HG03066 (cell line): ENCODE measurements at regions not wholly inside any gene's neighbourhood (a gene's known extent, or its start where the extent isn't known, plus 50 kb on each side); places are given as distances from the start of the nearest gene placed in this dataset.

Experiments
- ATAC-seq: cut with Tn5 transposase; IDR thresholded peaks from one replicate; pipeline ENCODE4 v1.9.1; 2021; ENCODE audit warnings: low read depth; ENCODE audit not compliant: unreplicated experiment

GRCh38 chr14:45728434-45729225, 475.6 kb upstream of the MIS18BP1 start:
- no peak for ATAC-seq

DNA sequence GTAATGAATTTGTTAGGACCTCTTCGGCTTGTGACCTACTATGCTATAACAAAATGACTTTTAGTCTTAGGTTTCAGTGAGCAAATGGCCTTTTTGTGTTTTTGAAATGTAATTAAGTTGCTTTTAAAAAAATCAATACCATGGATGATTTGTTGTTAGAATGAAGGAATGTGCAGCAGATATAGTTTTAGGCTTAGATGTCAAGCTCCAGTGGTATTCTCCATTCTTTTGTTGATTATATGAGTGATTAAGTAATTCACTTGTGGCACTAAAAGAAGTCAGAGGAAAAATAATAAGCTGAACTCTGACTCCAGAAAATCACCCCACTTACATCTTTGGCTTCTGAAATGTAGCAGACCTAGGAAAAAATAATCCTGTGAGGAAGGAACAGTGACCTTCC, 474.1 kb upstream of the MIS18BP1 start:
- ATAC-seq = no peak

DNA sequence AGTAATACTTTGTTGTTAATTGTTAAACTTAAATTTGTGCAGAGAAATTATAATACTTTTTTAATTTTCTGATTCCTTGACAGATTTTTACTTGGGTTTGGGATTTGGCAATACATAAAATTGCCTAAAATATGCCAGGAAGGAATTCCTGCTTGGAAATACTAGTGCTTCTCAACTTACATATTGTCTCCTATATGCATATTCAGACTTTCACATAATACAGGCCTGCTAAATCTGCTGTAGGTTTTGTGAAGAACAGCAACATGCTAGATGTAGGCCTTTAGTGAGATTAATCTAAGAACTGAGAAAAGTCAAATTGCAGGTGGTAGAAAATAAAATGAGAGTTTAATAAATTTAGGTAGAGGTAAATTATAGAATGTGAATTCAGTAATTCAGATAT, 468.5 kb upstream of the MIS18BP1 start:
- no peak for ATAC-seq

GRCh38 chr14:45716572-45716971, 463.6 kb upstream of the MIS18BP1 start:
- ATAC-seq = no peak

DNA sequence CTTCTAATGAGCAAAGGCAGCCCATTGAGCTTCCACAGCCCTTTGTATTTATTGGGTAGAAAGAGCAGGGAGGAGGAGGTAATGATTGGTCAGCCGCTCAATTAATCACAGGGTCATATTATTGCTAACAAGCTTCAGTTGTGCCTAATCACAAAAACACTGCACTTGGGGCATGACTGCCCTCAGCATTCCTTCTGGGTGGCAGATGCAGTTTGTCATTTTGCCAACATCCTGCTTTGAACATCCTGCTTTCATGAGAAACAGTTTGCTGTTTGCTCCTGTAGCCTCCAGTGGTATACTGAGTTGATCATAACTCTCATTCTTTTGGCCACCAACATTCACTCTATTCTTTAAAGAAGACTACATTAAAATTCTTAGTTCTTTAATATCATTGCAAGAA, 462.9 kb upstream of the MIS18BP1 start:
- ATAC-seq = no peak

DNA sequence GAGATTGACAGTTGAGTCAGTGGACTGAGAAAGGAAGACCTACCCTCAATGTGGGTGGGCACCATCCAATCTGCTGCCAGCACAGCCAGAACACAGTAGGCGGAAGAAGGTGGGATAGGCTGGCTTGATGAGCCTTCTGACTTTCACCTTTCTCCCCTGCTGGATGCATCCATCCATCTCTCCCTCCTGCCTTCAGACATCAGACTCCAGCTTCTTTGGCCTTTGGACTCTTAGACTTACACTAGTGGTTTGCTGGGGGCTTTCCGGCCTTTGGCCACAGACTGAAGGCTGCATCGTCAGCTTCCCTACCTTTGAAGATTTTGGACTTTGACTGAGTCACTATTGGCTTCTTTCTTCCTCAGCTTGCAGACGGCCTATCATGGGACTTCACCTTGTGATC, 456.5 kb upstream of the MIS18BP1 start:
- no peak for ATAC-seq

GRCh38 chr14:45705940-45706534, 453.0 kb upstream of the MIS18BP1 start:
- ATAC-seq = no peak

GRCh38 chr14:45699471-45699870, 446.5 kb upstream of the MIS18BP1 start:
- no peak for ATAC-seq

DNA sequence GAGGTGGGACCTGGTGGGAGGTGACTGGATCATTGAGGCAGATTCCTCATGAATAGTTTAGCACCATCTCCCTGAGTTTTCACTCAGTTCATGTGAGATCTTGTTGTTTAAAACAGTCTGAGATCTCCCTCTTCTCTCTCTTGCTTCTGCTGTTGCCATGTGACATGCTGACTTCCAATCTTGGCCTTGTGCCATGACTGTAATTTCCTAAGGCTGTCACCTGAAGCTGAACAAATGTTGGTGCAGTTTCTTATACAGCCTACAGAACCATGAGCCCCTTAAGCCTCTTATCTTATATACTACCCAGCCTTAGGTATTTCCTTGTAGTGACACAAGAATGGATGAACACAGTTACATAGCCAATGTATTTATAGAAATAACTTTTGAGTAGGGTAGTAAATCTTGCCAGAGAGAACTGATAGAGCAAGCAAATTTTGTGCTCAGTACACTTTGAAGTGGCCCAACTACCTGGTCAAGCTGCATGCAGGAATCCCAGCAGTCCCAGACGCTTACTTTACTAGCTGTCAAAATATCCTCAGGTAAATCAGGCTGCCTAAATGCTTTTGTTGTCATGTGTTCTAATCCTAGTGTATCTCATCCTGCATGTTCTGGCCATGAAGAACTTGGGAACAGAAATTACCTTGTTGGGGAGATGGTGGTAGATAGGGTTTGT, 445.6 kb upstream of the MIS18BP1 start:
- ATAC-seq = no peak

DNA sequence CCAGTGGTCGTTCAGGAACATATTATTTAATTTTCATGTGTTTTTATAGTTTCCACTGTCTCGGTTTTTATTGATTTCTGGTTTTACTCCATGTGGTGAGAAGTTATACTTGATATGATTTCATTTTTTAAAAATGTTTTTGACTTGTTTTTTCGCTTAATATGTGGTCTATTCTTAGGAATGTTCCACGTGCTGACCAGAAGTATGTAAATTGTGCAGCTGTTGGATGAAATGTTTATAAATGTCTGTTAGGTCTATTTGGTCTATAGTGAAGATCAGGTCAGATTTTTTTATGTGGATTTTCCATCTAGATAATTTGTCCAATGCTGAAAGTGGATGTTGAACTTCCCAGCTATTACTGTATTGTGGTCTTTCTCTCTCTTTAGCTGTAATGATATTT, 433.8 kb upstream of the MIS18BP1 start:
- no peak for ATAC-seq

- ATAC-seq = no peak
Measured at GRCh38 chr14:45680531-45680930, 427.5 kb upstream of the MIS18BP1 start.

GRCh38 chr14:45679853-45680252, 426.9 kb upstream of the MIS18BP1 start:
- no peak for ATAC-seq

- no peak for ATAC-seq
Measured at GRCh38 chr14:45678163-45678562, 425.2 kb upstream of the MIS18BP1 start.

DNA sequence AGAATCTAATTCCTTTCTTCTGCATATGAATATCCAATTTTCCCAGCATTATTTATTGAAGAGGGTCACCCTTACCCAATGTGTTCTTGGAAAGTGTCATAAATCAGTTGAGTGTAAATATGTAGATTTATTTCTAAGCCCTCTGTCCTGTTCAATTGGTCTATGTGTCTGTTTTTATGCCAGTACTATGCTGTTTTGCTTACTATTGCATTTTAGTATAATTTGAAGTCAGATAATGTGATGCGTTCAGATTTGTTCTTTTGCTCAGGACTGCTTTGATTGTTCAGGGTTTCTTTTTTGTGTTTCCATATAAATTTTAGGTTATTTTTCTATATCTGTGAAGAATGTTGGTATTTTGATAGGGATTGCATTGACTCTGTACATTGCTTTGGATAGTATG, 420.4 kb upstream of the MIS18BP1 start:
- no peak for ATAC-seq

- no peak for ATAC-seq
Measured at GRCh38 chr14:45664668-45665356, 411.8 kb upstream of the MIS18BP1 start.

GRCh38 chr14:45658917-45659299, 405.9 kb upstream of the MIS18BP1 start:
- no peak for ATAC-seq

DNA sequence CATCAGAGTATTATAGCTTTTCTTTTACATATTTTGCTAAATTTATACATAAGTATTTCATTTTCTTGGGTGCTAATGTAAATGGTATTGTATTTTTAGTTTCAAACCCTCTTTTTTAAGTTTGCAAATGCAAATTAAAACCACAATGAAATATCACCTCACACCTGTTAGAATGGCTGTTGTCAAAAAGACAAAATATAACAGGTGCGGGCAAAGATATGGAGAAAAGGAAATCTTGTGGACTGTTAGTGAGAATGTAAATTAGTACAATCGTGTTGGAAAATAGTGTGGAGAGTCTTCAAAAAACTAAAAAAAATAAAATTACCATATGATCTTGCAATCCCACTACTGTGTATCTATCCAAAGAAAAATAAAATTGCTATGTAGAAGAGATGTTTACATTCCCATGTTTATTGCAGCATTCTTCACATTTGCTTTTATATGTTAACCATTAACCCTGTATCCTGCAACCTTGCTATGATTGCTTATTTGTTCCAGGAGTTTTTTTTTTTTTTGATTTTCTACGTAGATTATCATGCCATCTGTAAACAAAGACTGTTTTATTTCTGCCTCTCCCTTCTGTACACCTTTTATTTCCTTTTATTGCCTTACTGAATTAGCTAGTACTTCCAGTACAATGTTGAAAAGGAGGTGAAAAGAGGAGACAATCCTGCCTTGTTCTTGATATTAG, 405.4 kb upstream of the MIS18BP1 start:
- no peak for ATAC-seq

DNA sequence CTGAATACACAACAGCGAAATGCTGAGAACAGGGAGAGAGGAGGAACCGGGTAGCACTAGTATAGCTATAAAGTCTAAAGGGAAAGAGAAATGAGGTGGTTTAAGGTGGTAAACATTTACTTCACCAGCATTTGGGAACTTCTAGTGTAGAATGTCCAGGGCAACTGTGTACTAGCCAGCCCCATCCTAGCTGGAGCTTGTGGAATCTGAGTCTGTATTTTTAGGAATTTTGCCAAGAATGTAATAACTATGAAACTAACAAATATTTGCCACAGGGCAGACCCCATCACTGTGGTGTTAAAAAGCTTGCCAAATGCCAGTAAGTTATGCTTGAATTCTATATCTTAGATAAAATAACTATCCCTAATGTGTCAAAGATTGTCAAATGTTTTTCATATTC, 398.9 kb upstream of the MIS18BP1 start:
- no peak for ATAC-seq

DNA sequence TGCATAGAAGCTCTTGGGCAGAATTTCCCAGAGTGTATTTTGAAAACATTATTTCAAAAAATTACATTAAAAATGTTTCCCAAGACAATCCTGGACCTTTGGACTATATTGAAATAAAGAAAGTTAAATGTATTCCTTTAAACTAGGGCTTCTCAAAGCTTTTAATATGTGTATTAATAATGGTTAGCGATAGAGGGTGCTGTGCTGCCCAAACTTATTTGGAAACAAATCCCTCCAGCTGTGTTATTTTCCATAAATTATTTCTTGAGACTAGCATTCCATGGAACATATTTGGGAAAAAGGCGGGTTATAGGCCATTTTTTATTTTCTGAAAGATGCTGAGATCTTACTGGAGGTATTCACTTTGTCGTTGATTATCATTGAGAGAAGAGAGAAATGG, 397.8 kb upstream of the MIS18BP1 start:
- ATAC-seq = no peak

DNA sequence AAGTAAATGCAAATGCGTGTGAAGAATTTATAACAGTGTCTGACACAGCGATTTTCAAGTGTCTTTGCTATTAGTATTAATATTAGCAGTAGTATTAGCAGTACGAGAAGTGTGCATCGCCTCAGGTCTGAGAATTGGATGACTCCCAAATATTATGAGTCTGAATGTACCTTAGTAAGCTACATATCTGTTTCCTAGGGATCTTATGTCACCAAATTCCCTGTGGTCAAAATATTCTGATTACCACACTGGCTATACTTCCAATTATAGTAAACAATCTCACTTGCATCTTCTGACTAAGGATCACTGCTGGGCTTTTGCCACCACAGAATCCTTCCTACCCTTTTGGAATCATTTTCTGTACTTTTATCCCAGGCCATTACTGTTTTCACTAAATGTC, 396.0 kb upstream of the MIS18BP1 start:
- no peak for ATAC-seq

DNA sequence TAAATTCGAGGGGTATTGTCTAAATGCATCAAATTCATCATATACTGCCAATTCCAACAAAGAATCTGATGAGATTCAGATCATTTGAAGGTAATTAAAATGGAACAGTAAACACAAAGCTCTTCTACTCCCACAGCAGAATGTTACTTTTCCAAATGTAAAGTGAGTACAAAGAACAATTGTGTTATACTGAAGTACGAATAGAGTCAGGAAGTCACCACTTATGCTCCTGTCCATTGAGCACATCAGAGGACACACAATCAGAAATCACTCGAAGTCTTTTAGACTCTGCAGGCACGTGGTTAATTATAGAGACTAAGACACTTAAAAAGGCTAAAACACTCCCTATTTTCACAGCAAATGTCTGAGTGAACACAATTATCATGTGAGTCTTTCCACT, 388.5 kb upstream of the MIS18BP1 start:
- ATAC-seq = no peak
